Kidney (tissue), 13 donors: ENCODE measurements at regions not wholly inside any gene's neighbourhood (a gene's known extent, or its start where the extent isn't known, plus 50 kb on each side); places are given as distances from the start of the nearest gene placed in this dataset.

ENCODE experiments used
- DNase-seq, 5 donors: peaks; one replicate each; pipeline ENCODE4 v3.0.0-alpha.2; 2013 to 2020
- FAIRE-seq: peaks from 2 replicates; lab custom pipeline; 2012; peaks lifted over from hg19 to GRCh38; lab: Jason Lieb, UNC
- H3K27ac ChIP-seq, 2 donors: one replicate each; pipeline ENCODE4 v1.7.0; 2013; ENCODE audit warnings: low read depth in 2 of 2, low read length in 2 of 2, inconsistent platforms in 1 of 2
- H3K27me3 ChIP-seq: one replicate; pipeline ENCODE4 v1.7.1; 2013; ENCODE audit warnings: low read length, inconsistent platforms; ENCODE audit not compliant: control insufficient read depth, insufficient read depth
- H3K36me3 ChIP-seq, 3 donors: one replicate each; pipeline versions ENCODE4 v1.7.0 to v1.7.1; 2013; ENCODE audit warnings: low read length in 3 of 3, control low read depth in 1 of 3, inconsistent platforms in 1 of 3; ENCODE audit not compliant: insufficient read depth in 3 of 3, control insufficient read depth in 2 of 3
- H3K4me1 ChIP-seq, 3 donors: one replicate each; pipeline versions ENCODE4 v1.7.0 to v1.7.1; 2013; ENCODE audit warnings: low read length in 3 of 3, inconsistent platforms in 1 of 3, low read depth in 1 of 3; ENCODE audit not compliant: control insufficient read depth in 2 of 3, insufficient read depth in 2 of 3
- H3K4me3 ChIP-seq, 3 donors: one replicate each; pipeline versions ENCODE4 v1.7.0 to v1.8.1; 2013; ENCODE audit warnings: low read length in 3 of 3, control low read depth in 1 of 3, inconsistent platforms in 1 of 3
- H3K9ac ChIP-seq, 3 donors: one replicate each; pipeline versions ENCODE4 v1.7.0 to v1.7.1; 2013; ENCODE audit warnings: low read length in 3 of 3, control low read depth in 1 of 3, inconsistent platforms in 1 of 3
- H3K9me3 ChIP-seq, 3 donors: one replicate each; pipeline versions ENCODE4 v1.7.0 to v1.7.1; 2013; ENCODE audit warnings: low read length in 3 of 3, control low read depth in 1 of 3, inconsistent platforms in 1 of 3; ENCODE audit not compliant: control insufficient read depth in 2 of 3, insufficient read depth in 1 of 3
- CTCF ChIP-seq: IDR thresholded peaks from 3 replicates; pipeline ENCODE4 v1.5.1; 2012; ENCODE audit warnings: mild to moderate bottlenecking, moderate library complexity, borderline replicate concordance; ENCODE audit not compliant: insufficient read depth; ENCODE audit errors: extremely low read depth
- intact Hi-C: fragments of 100-400 bp; cut with DNase I; formaldehyde crosslinking; loops from one replicate; pipeline ENCODE4 v1.11.1; 2022
- donor health status: control.
- donor health status: control.
- donor health status: control.
- donor health status: control.
- donor health status: control.
- donor health status: DM: yes; HTN: yes; CAD: no.
- donor health status: Normal renal cell carcinoma (clear cell type).

DNA sequence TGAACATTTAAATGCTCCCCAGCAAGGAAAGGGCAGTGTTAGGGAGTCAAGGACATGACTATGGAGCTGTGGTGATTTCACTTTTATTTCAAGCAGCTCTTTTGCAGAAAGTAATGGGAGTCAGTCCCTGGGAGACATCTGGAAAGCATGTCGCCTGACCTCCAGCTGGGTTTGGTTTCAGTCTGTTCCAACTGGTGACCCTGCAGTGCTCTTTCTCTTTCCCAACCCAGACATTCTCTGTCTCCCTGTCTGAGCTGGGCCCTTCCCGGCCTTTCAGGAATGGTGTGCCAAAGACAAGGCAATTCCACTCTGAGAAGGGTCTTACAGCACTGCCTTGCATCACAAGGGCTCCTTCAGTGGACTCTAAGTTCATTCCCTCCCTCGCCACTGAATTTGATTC, 323.2 kb downstream of the OSR1 start:
- DNase-seq (peak in 3 of 5 donors; percentile 38 to 86 (median 66)), FAIRE-seq (no peak)
- no peak for TF ChIP-seq CTCF
- Histone ChIP-seq H3K4me1 (no peaks in the 10 kb centered on the region), H3K9me3 (no peaks in the 10 kb centered on the region), H3K27me3 (no peaks in the 10 kb centered on the region), H3K9ac (no peak overlapping the region), H3K27ac (no peak overlapping the region), H3K4me3 (no peak overlapping the region), H3K36me3 (no peaks in the 10 kb centered on the region)
- intact Hi-C loops, result no loop called here

GRCh38 chr2:19033240-19033639, 325.2 kb downstream of the OSR1 start:
- no peak overlapping the region for H3K4me3 ChIP-seq
- H3K27me3 ChIP-seq, result no peaks in the 10 kb centered on the region
- no peaks in the 10 kb centered on the region for H3K36me3 ChIP-seq
- H3K9ac ChIP-seq, result no peak overlapping the region
- no peak overlapping the region for H3K27ac ChIP-seq
- DNase-seq, result no peak
- intact Hi-C loops, result no loop called here
- no peak for TF ChIP-seq CTCF
- no peak for FAIRE-seq
- no peaks in the 10 kb centered on the region for H3K9me3 ChIP-seq
- H3K4me1 ChIP-seq, result no peaks in the 10 kb centered on the region

DNA sequence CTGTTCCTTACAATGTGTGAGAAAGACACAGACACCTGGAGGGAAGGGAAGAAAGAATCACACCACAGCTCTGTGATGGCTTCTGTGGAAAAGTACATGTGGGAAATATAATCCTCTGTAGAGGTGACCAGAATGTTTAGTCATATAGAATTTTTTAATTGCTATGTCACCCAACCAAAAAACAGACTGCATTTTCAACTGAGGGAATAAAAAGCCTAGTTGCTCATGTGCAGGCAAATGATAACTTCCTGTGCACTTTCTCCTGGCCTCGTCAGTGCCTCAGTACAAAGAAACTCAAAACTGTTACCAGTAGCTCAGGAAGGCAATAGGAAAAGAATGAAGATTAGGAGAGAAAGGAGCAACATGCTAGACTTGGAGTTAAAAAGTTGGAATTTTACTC, 326.8 kb downstream of the OSR1 start:
- intact Hi-C loops, result no loop called here
- Histone ChIP-seq H3K9me3 (no peaks in the 10 kb centered on the region), H3K36me3 (no peaks in the 10 kb centered on the region), H3K9ac (no peak overlapping the region), H3K4me3 (no peak overlapping the region), H3K4me1 (no peaks in the 10 kb centered on the region), H3K27me3 (no peaks in the 10 kb centered on the region), H3K27ac (no peak overlapping the region)
- no peak for TF ChIP-seq CTCF
- DNase-seq (no peak), FAIRE-seq (no peak)

- no peaks in the 10 kb centered on the region for H3K9me3 ChIP-seq
- H3K36me3 ChIP-seq, result no peaks in the 10 kb centered on the region
- intact Hi-C loops, result no loop called here
- no peaks in the 10 kb centered on the region for H3K27me3 ChIP-seq
- no peak overlapping the region for H3K4me3 ChIP-seq
- no peaks in the 10 kb centered on the region for H3K4me1 ChIP-seq
- H3K27ac ChIP-seq, result no peak overlapping the region
- H3K9ac ChIP-seq, result no peak overlapping the region
- FAIRE-seq (no peak), DNase-seq (no peak)
- no peak for TF ChIP-seq CTCF
Measured at GRCh38 chr2:19029655-19030054, 328.8 kb downstream of the OSR1 start.
